K562 (cell line): ENCODE measurements at regions not wholly inside any gene's neighbourhood (a gene's known extent, or its start where the extent isn't known, plus 50 kb on each side); places are given as distances from the start of the nearest gene placed in this dataset.

Experiments used
- AFF1 ChIP-seq, 2 experiments: fragments of 450-650 bp; IDR thresholded peaks; 2 replicates each; pipeline ENCODE4 v1.6.1; 2018; ENCODE audit warnings: mild to moderate bottlenecking in 2 of 2, low read depth in 1 of 2; ENCODE audit not compliant: partially characterized antibody in 2 of 2
- CHAMP1 ChIP-seq: fragments of 450-650 bp; IDR thresholded peaks from 2 replicates; pipeline ENCODE4 v1.6.1; 2016; ENCODE audit warnings: mild to moderate bottlenecking
- CSDE1 ChIP-seq, 2 experiments: fragments of 450-650 bp; IDR thresholded peaks; 2 replicates each; pipeline ENCODE4 v1.6.1; 2016; ENCODE audit warnings: mild to moderate bottlenecking in 1 of 2
- HMGN3 ChIP-seq: IDR thresholded peaks from 2 replicates; pipeline ENCODE4 v1.6.1; 2011; ENCODE audit warnings: borderline replicate concordance, low read depth, mild to moderate bottlenecking, mixed read lengths, low read length; ENCODE audit not compliant: insufficient read length; ENCODE audit errors: extremely low read depth
- KLF16 ChIP-seq: IDR thresholded peaks from 2 replicates; pipeline ENCODE4 v1.6.1; 2016; ENCODE audit warnings: antibody characterized with exemption
- MAX ChIP-seq: sonication (generic); formaldehyde crosslinking; IDR thresholded peaks from 2 replicates; pipeline ENCODE4 v1.9.0; 2022; ENCODE audit warnings: mild to moderate bottlenecking, missing genetic modification reagents
- MAZ ChIP-seq, 2 experiments: fragments of 450-650 bp in 1 of 2; sonication (generic) in 1 of 2; formaldehyde crosslinking; IDR thresholded peaks in 1 of 2; conservative IDR thresholded peaks in 1 of 2; 2 replicates each; pipeline versions ENCODE4 v1.4.0 to v1.5.0; 2020; ENCODE audit warnings: mild to moderate bottlenecking in 1 of 2, missing genetic modification reagents in 1 of 2
- MLLT1 ChIP-seq, 2 experiments: fragments of 450-650 bp; IDR thresholded peaks; 2 replicates each; pipeline ENCODE4 v1.6.1; 2016
- MXD1 ChIP-seq: fragments of 250-450 bp; sonication (Bioruptor Pico); IDR thresholded peaks from 2 replicates; pipeline ENCODE4 v1.8.0; 2021; ENCODE audit warnings: borderline replicate concordance, mild to moderate bottlenecking, moderate library complexity; ENCODE audit not compliant: poor library complexity, severe bottlenecking
- MYNN ChIP-seq, 2 experiments: sonication (generic); formaldehyde crosslinking in 1 of 2; IDR thresholded peaks; 2 replicates each; pipeline versions ENCODE4 v1.5.0 to v1.6.1; 2016 to 2020; ENCODE audit warnings: antibody characterized with exemption in 1 of 2, missing genetic modification reagents in 1 of 2
- NFE2L1 ChIP-seq: fragments of 450-650 bp; IDR thresholded peaks from 2 replicates; pipeline ENCODE4 v1.6.1; 2016; ENCODE audit warnings: missing genetic modification characterization, low read depth, mild to moderate bottlenecking, missing compliant biosample characterization, moderate library complexity, borderline replicate concordance
- RFX1 ChIP-seq: fragments of 450-650 bp; IDR thresholded peaks from 2 replicates; pipeline ENCODE4 v1.6.1; 2016; ENCODE audit warnings: mild to moderate bottlenecking, moderate library complexity
- SMARCC2 ChIP-seq: fragments of 450-650 bp; IDR thresholded peaks from 2 replicates; pipeline ENCODE4 v1.6.1; 2017; ENCODE audit warnings: antibody characterized with exemption, moderate library complexity, mild to moderate bottlenecking, low read depth
- SRF ChIP-seq, 2 experiments: fragments of 250-450, 450-650 bp in 1 of 2; sonication (Bioruptor Pico) in 1 of 2; sonication (generic) in 1 of 2; formaldehyde crosslinking; IDR thresholded peaks; 2 replicates each; pipeline versions ENCODE4 v1.5.0 to v1.5.1; 2020 to 2022; ENCODE audit warnings: mild to moderate bottlenecking in 1 of 2, missing genetic modification reagents in 1 of 2
- SUPT5H ChIP-seq: fragments of 450-650 bp; IDR thresholded peaks from 2 replicates; pipeline ENCODE4 v1.6.1; 2016
- ZNF12 ChIP-seq: sonication (generic); formaldehyde crosslinking; IDR thresholded peaks from 2 replicates; pipeline ENCODE4 v1.4.0; 2020; ENCODE audit warnings: mild to moderate bottlenecking, missing genetic modification reagents
- ZNF263 ChIP-seq: sonication (generic); formaldehyde crosslinking; IDR thresholded peaks from 2 replicates; pipeline ENCODE4 v1.8.0; 2022; ENCODE audit warnings: mild to moderate bottlenecking, missing genetic modification reagents, borderline replicate concordance

GRCh38 chr7:67302113-67303039 lies 305.7 kb downstream of the TYW1 start (continued):
- TF ChIP-seq CHAMP1 = no peak
- no peak for TF ChIP-seq KLF16
- TF ChIP-seq MAZ (CRISPR knock-in tag; conservative IDR thresholded peaks at IDR 0.05 in 1 of 2, IDR thresholded peaks at IDR 0.05 in 1 of 2) = peak; percentile 91 to 96
- no peak for TF ChIP-seq ZNF263 (CRISPR knock-in tag)
- no peak; the same call in 1 of the 2 replicates for TF ChIP-seq SMARCC2
- no peak; a peak in 1 of 4 replicates for TF ChIP-seq SRF (CRISPR knock-in tag; IDR thresholded peaks at IDR 0.05)
- no peak for TF ChIP-seq CSDE1 (IDR thresholded peaks at IDR 0.05)
- no peak for TF ChIP-seq MXD1 (CRISPR knock-in tag)
- peak in 1 of 2 experiments; percentile 64; a peak in 1 of 4 replicates for TF ChIP-seq MLLT1 (IDR thresholded peaks at IDR 0.05)
- TF ChIP-seq AFF1 (IDR thresholded peaks at IDR 0.05; ENCODE audit: low read depth in 1 of 2, partially characterized antibody in 2 of 2) = peak in 1 of 2 experiments; percentile 14
- TF ChIP-seq MYNN (IDR thresholded peaks at IDR 0.05) = peak; percentile 67; the same call in 1 of the 2 replicates
- TF ChIP-seq MYNN (CRISPR knock-in tag; IDR thresholded peaks at IDR 0.05) = no peak
- no peak; the same call in none of the 2 replicates for TF ChIP-seq MAX
- peak; percentile 98 for TF ChIP-seq SUPT5H
- no peak; the same call in 1 of the 2 replicates for TF ChIP-seq ZNF12 (CRISPR knock-in tag)
- TF ChIP-seq RFX1 = no peak
- TF ChIP-seq NFE2L1 = no peak
- peak; percentile 78 for TF ChIP-seq HMGN3
